ENCODE measurements at regions not wholly inside any gene's neighbourhood (a gene's known extent, or its start where the extent isn't known, plus 50 kb on each side); places are given as distances from the start of the nearest gene placed in this dataset.

DNA sequence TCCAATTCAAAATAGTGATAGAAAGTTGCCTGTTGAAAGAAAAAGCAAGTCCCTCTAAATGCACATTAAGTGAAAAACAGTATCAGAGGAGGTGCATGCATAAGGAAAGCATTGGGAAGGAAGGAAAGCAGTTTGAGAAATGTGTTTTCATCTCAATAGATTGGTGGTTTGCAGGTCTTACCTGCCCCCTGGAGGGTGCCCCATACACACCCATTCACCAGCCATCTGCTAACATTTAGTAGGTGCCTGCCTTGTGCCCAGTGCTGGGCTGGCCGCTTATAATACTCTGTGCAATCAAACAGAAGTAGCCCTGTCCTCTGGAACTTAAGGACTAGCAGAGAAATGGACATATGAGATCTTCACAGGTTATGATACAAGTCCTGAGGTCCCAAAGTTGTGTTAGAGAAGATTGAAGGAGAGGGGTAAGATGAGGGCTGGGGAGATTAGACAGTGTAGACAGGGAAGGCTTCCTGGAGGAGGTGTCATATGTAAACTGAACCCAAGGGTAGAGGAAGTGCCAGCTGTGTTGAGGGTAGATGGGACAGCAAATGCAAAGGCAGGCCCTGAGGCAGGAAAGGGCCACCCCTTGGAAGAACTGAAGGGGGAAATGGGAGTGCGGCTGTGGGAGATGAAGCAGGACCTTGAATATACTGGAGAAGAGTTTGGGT lies 184.2 kb downstream of the MN1 start:
- Mint-ChIP-seq H3K4me3 (ENCODE audit: low read depth) (no peak overlapping the region), H3K4me1 (ENCODE audit: low read depth) (no peaks in the 10 kb centered on the region), H3K27me3 (peaks cover 31% of the 10 kb centered on the region), H3K36me3 (ENCODE audit: insufficient read depth) (no peaks in the 10 kb centered on the region), H3K9me3 (ENCODE audit: low read depth) (no peaks in the 10 kb centered on the region), H3K27ac (no peak overlapping the region)
- TF ChIP-seq, protein P1, sequence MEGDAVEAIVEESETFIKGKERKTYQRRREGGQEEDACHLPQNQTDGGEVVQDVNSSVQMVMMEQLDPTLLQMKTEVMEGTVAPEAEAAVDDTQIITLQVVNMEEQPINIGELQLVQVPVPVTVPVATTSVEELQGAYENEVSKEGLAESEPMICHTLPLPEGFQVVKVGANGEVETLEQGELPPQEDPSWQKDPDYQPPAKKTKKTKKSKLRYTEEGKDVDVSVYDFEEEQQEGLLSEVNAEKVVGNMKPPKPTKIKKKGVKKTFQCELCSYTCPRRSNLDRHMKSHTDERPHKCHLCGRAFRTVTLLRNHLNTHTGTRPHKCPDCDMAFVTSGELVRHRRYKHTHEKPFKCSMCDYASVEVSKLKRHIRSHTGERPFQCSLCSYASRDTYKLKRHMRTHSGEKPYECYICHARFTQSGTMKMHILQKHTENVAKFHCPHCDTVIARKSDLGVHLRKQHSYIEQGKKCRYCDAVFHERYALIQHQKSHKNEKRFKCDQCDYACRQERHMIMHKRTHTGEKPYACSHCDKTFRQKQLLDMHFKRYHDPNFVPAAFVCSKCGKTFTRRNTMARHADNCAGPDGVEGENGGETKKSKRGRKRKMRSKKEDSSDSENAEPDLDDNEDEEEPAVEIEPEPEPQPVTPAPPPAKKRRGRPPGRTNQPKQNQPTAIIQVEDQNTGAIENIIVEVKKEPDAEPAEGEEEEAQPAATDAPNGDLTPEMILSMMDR (IDR thresholded peaks at IDR 0.05; ENCODE audit: unreplicated experiment), result no peak
- no peak for DNase-seq (ENCODE audit: low spot score, unreplicated experiment)

DNA sequence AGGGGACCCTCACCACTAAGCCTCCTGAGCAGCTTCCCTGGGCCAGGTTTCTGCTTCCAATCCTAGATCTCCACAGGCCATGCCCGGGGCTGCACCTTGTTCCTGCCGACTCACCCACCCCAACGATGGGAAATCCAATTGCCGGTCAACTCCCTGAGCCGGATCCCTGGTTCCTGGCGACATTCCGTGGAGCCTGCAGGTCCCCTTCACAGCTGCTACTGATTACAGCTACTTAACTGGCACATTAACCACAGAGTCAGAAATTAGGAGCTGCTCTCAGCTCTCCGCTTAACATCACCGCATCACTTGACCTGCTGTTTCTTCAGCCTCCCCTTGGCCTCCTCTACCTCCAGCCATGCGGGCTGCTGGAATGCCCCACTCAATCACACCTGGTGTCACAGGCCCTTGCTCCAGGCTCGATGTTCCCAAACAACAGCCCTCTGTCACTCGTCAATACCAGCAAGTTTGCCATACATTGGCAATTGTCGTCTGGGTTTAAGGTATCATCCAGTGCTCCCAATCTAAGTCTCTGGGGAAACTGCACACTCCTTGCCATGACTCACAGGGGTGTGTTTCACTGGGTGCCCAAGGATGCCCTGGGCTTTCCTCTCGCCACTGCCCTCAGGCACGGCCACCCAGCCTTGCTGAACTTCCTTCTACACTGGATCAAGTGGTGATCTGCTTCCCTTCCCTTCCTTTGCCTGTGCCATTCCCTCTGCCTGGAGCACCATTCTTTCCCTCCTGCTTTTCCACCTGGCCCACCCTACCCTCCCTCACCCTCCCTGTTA lies 181.0 kb downstream of the MN1 start:
- Mint-ChIP-seq H3K4me1 (ENCODE audit: low read depth) (no peaks in the 10 kb centered on the region), H3K27ac (no peak overlapping the region), H3K27me3 (peaks cover 14% of the 10 kb centered on the region), H3K36me3 (ENCODE audit: insufficient read depth) (no peaks in the 10 kb centered on the region), H3K9me3 (ENCODE audit: low read depth) (no peaks in the 10 kb centered on the region), H3K4me3 (ENCODE audit: low read depth) (no peak overlapping the region)
- TF ChIP-seq, protein P1 (IDR thresholded peaks at IDR 0.05; ENCODE audit: unreplicated experiment), result no peak
- no peak for DNase-seq (ENCODE audit: low spot score, unreplicated experiment)

DNA sequence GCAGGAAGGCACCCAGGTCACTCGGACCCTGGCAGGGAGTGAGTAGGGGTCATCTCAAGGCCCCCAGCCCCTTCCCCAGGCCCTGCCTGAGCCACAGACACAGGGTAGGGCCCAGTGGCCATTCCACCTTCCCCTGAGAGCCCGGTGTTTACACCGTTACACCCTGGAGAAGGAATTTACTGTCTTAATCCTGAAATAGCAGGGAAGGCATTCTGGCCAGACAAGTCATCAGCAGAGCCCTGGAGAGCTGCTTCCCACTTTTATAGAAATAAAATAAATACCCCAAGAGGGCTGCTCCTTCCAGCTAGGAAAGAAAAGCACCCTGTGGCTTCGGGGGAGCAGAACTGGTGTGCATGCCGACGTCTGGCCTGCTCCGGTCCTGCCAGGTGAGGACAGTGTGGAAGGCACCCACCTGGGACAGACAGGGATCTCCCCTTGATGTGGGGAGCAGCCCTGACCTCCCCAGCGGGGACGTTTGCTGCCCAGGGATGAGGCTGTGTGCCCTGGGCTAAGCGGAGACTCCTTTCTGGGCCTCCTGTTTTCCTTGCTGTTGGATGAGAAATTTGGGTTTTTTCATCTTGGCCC lies 180.0 kb downstream of the MN1 start:
- TF ChIP-seq, protein P1 (IDR thresholded peaks at IDR 0.05; ENCODE audit: unreplicated experiment), result no peak
- Mint-ChIP-seq H3K4me1 (ENCODE audit: low read depth) (no peaks in the 10 kb centered on the region), H3K36me3 (ENCODE audit: insufficient read depth) (no peaks in the 10 kb centered on the region), H3K4me3 (ENCODE audit: low read depth) (no peak overlapping the region), H3K9me3 (ENCODE audit: low read depth) (no peaks in the 10 kb centered on the region), H3K27me3 (peaks cover 14% of the 10 kb centered on the region), H3K27ac (no peak overlapping the region)
- DNase-seq (ENCODE audit: low spot score, unreplicated experiment), result no peak

DNA sequence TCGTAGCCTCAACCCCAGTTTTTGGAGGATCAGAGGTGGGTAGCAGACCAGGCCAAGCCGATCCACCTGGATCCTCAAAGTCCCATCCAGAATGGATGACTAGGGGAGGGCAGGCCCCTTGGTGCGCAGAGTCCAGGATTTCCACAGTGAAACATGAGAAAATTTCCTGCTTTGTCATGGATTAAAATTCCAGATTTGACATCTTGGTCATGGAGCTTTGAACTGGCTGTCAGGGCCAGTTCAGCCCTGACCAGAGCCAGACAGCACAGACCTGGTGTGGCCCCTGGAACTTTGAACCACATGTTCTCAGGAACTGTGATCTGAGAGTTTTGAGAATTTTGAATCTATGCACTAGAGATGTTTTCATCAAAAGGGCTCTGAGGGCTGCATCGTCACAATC lies 177.5 kb downstream of the MN1 start:
- Mint-ChIP-seq H3K9me3 (ENCODE audit: low read depth) (peaks cover 2% of the 10 kb centered on the region), H3K4me1 (ENCODE audit: low read depth) (peaks cover 4% of the 10 kb centered on the region), H3K27ac (no peak overlapping the region), H3K36me3 (ENCODE audit: insufficient read depth) (no peaks in the 10 kb centered on the region), H3K4me3 (ENCODE audit: low read depth) (no peak overlapping the region), H3K27me3 (peaks cover 9% of the 10 kb centered on the region)
- TF ChIP-seq, protein P1 (IDR thresholded peaks at IDR 0.05; ENCODE audit: unreplicated experiment), result no peak
- no peak for DNase-seq (ENCODE audit: low spot score, unreplicated experiment)

DNA sequence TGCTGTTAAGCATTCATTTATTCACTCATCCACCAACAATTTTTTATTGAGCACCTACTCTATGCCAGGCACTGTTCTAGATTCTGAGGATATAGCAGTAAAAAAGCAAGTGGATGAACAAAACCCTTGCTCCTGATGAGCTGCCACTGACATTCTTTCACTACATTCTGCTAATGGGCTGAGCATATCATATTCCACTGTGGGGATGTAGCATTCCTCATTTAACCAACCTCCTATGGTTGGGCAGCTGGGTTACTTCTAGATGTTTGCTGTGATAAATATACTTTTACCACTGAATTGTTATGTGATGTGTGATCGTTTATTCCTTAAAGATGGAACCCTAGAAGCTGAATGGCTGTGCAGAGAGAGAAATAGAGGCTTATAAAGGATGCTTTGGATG lies 176.9 kb downstream of the MN1 start:
- peaks cover 7% of the 10 kb centered on the region for H3K4me1 Mint-ChIP-seq (ENCODE audit: low read depth)
- TF ChIP-seq, protein P1 (IDR thresholded peaks at IDR 0.05; ENCODE audit: unreplicated experiment), result no peak

More for the DNA sequence above, 176.9 kb downstream of the MN1 start:
- Mint-ChIP-seq H3K4me3 (ENCODE audit: low read depth) (no peak overlapping the region), H3K36me3 (ENCODE audit: insufficient read depth) (no peaks in the 10 kb centered on the region), H3K27me3 (peaks cover 5% of the 10 kb centered on the region), H3K27ac (no peak overlapping the region), H3K9me3 (ENCODE audit: low read depth) (peaks cover 5% of the 10 kb centered on the region)
- no peak for DNase-seq (ENCODE audit: low spot score, unreplicated experiment)

Data from progenitor cell of endocrine pancreas (in vitro differentiated cells).